Stimulated activated CD4-positive, alpha-beta T cell treated with anti-CD3 and anti-CD28 coated beads, TNF-alpha, amount 100 ng/mL, for 24 hours (primary cell): ENCODE measurements at regions not wholly inside any gene's neighbourhood (a gene's known extent, or its start where the extent isn't known, plus 50 kb on each side); places are given as distances from the start of the nearest gene placed in this dataset.
"Not testable (repeated sequence)": the region's sequence is repeated elsewhere in the genome, so short reads cannot be mapped to it uniquely, and the experiment has no call there.

Experiments
- DNase-seq, 3 experiments: peaks; one replicate each; pipeline ENCODE4 v3.0.0-alpha.2; 2020; ENCODE audit warnings: low read depth in 3 of 3

- no peak for DNase-seq
These were observed 427.5 kb upstream of the KLHL29 start for GRCh38 chr2:22957446-22957845.

GRCh38 chr2:22958308-22958707 is 426.7 kb upstream of the KLHL29 start:
- no peak for DNase-seq

- DNase-seq, result no peak
These were observed 417.2 kb upstream of the KLHL29 start for GRCh38 chr2:22967756-22968155.

- DNase-seq, result no peak
These were observed 414.5 kb upstream of the KLHL29 start for GRCh38 chr2:22970284-22970975.

- DNase-seq, result no peak
These were observed 414.0 kb upstream of the KLHL29 start for GRCh38 chr2:22970991-22971390.

- no peak for DNase-seq
These were observed 403.2 kb upstream of the KLHL29 start for GRCh38 chr2:22981785-22982184.

GRCh38 chr2:22984152-22984551 is 400.8 kb upstream of the KLHL29 start:
- DNase-seq, result not testable (repeated sequence)

- DNase-seq, result no peak
These were observed 394.7 kb upstream of the KLHL29 start for GRCh38 chr2:22990246-22990645.

GRCh38 chr2:22991844-22992243 is 393.1 kb upstream of the KLHL29 start:
- no peak for DNase-seq

GRCh38 chr2:22992441-22992840 is 392.5 kb upstream of the KLHL29 start:
- DNase-seq, result no peak

GRCh38 chr2:22993250-22993649 is 391.7 kb upstream of the KLHL29 start:
- DNase-seq, result no peak

GRCh38 chr2:22995576-22995975 is 389.4 kb upstream of the KLHL29 start:
- no peak for DNase-seq

GRCh38 chr2:22996911-22997310 is 388.1 kb upstream of the KLHL29 start:
- no peak for DNase-seq

GRCh38 chr2:22998359-22998758 is 386.6 kb upstream of the KLHL29 start:
- no peak for DNase-seq

GRCh38 chr2:22999951-23000350 is 385.0 kb upstream of the KLHL29 start:
- no peak for DNase-seq

GRCh38 chr2:23002234-23002633 is 382.7 kb upstream of the KLHL29 start:
- DNase-seq, result no peak

- DNase-seq, result no peak
These were observed 379.5 kb upstream of the KLHL29 start for GRCh38 chr2:23005469-23005868.

GRCh38 chr2:23007631-23008235 is 377.2 kb upstream of the KLHL29 start:
- DNase-seq, result no peak

- no peak for DNase-seq
These were observed 376.5 kb upstream of the KLHL29 start for GRCh38 chr2:23008440-23008839.

- DNase-seq, result no peak
These were observed 376.0 kb upstream of the KLHL29 start for GRCh38 chr2:23008951-23009350.

- DNase-seq, result no peak
These were observed 375.3 kb upstream of the KLHL29 start for GRCh38 chr2:23009545-23010149.

GRCh38 chr2:23012499-23012898 is 372.5 kb upstream of the KLHL29 start:
- no peak for DNase-seq

- no peak for DNase-seq
These were observed 369.3 kb upstream of the KLHL29 start for GRCh38 chr2:23015651-23016200.
